HepG2 (cell line): ENCODE measurements at regions not wholly inside any gene's neighbourhood (a gene's known extent, or its start where the extent isn't known, plus 50 kb on each side); places are given as distances from the start of the nearest gene placed in this dataset.

Source experiments
- ATAC-seq: fragments of 200-7000 bp; cut with Tn5 transposase; 3 replicates; pipeline ENCODE4 v1.9.1; 2020; ENCODE audit warnings: mild to moderate bottlenecking, moderate library complexity
- BruUV-seq: library from RNA; stranded (reverse); fragments of 400-500 nt; replicated peaks from 2 replicates; lab custom pipeline; 2021; lab: Mats Ljungman, UMichigan
- CTCF ChIA-PET: fragments of 300-600 bp; formaldehyde crosslinking; extraction: SDS; loops from one replicate; lab custom pipeline; 2021; ENCODE audit warnings: low total read pairs, inconsistent platforms, low intra/inter-chr PET ratio; lab: Yijun Ruan, JAX
- POLR2A ChIA-PET: fragments of 350-600 bp; sonication (Branson Sonifier 250); formaldehyde crosslinking; loops from one replicate; lab custom pipeline; 2020; ENCODE audit warnings: antibody characterized with exemption, inconsistent platforms; lab: Yijun Ruan, JAX
- DNase-seq: peaks from one replicate; pipeline ENCODE4 v3.0.0-alpha.2; 2015; ENCODE audit warnings: low spot score
- FAIRE-seq: peaks from 3 replicates; lab custom pipeline; 2011; peaks lifted over from hg19 to GRCh38; lab: Jason Lieb, UNC
- H2AFZ ChIP-seq: one replicate; pipeline ENCODE4 v1.6.1; 2011; ENCODE audit warnings: low read length, inconsistent platforms
- H3K27ac ChIP-seq: fragments of 300-600 bp; 3 replicates; pipeline ENCODE4 v1.8.0; 2011; ENCODE audit warnings: mixed run types, mild to moderate bottlenecking, mixed read lengths, low read length, inconsistent platforms; ENCODE audit not compliant: insufficient read depth; ENCODE audit errors: extremely low read length
- H3K27me3 ChIP-seq, 2 experiments: fragments of 200-600 bp in 1 of 2; 2 replicates in 1 of 2; 3 replicates in 1 of 2; pipeline versions ENCODE4 v1.6.0 to v1.8.0; 2011; ENCODE audit warnings: low read length in 2 of 2, mild to moderate bottlenecking in 2 of 2, moderate library complexity in 2 of 2, inconsistent platforms in 1 of 2; ENCODE audit not compliant: insufficient read depth in 2 of 2, control insufficient read depth in 1 of 2
- H3K36me3 ChIP-seq, 2 experiments: fragments of 200-600 bp in 1 of 2; replicated peaks in 1 of 2; 2 replicates in 1 of 2; 3 replicates in 1 of 2; pipeline versions ENCODE4 v1.5.1 to v1.8.0; 2011; ENCODE audit warnings: low read length in 2 of 2, inconsistent platforms in 1 of 2; ENCODE audit not compliant: insufficient read depth in 2 of 2, control insufficient read depth in 1 of 2
- H3K4me1 ChIP-seq: 2 replicates; pipeline ENCODE4 v1.5.1; 2012; ENCODE audit warnings: low read length, inconsistent platforms; ENCODE audit not compliant: insufficient read depth
- H3K4me2 ChIP-seq: 2 replicates; pipeline ENCODE4 v1.6.0; 2011; ENCODE audit warnings: low read depth, low read length, inconsistent platforms
- H3K4me3 ChIP-seq, 3 experiments: fragments of 200-600 bp in 1 of 3; sonication (generic), shearing (Covaris generic) in 1 of 3; replicated peaks in 1 of 3; 2 replicates each; pipeline ENCODE4 v1.5.1; 2011 to 2016; ENCODE audit warnings: low read length in 3 of 3, inconsistent platforms in 2 of 3, low read depth in 2 of 3, mild to moderate bottlenecking in 2 of 3, control low read depth in 1 of 3, mixed read lengths in 1 of 3; ENCODE audit not compliant: insufficient read depth in 1 of 3
- H3K79me2 ChIP-seq: one replicate; pipeline ENCODE4 v1.6.1; 2011; ENCODE audit warnings: low read length, inconsistent platforms; ENCODE audit not compliant: insufficient read depth
- H3K9ac ChIP-seq: 2 replicates; pipeline ENCODE4 v1.6.0; 2011; ENCODE audit warnings: mild to moderate bottlenecking, low read depth, low read length, inconsistent platforms; ENCODE audit not compliant: insufficient read depth
- H3K9me3 ChIP-seq: 2 replicates; pipeline ENCODE4 v1.5.1; 2012; ENCODE audit warnings: mild to moderate bottlenecking, low read length
- H4K20me1 ChIP-seq: 2 replicates; pipeline ENCODE4 v1.6.0; 2011; ENCODE audit warnings: inconsistent platforms, mild to moderate bottlenecking, low read length, moderate library complexity; ENCODE audit not compliant: insufficient read depth
- ARNT2 ChIP-seq: sonication (generic); formaldehyde crosslinking; IDR thresholded peaks from 2 replicates; pipeline ENCODE4 v1.8.0; 2022; ENCODE audit warnings: mild to moderate bottlenecking, low read depth, missing genetic modification reagents, moderate library complexity
- BCLAF1 ChIP-seq: fragments of 450-650 bp; IDR thresholded peaks from 2 replicates; pipeline ENCODE4 v1.6.1; 2017; ENCODE audit warnings: mild to moderate bottlenecking
- CEBPB ChIP-seq: IDR thresholded peaks from 2 replicates; pipeline ENCODE4 v1.6.1; 2011; ENCODE audit warnings: low read depth, low read length, improper control_type of control experiment, borderline replicate concordance
- KLF16 ChIP-seq, 2 experiments: sonication (generic) in 1 of 2; formaldehyde crosslinking in 1 of 2; IDR thresholded peaks; 2 replicates each; pipeline versions ENCODE4 v1.6.1 to v1.8.0; 2016 to 2023; ENCODE audit warnings: missing genetic modification reagents in 2 of 2, missing compliant biosample characterization in 1 of 2
- MYNN ChIP-seq: sonication (generic); formaldehyde crosslinking; IDR thresholded peaks from 2 replicates; pipeline ENCODE4 v1.4.0; 2020; ENCODE audit warnings: mild to moderate bottlenecking, low read depth, missing genetic modification reagents
- NFYB ChIP-seq: sonication (generic); formaldehyde crosslinking; IDR thresholded peaks from 2 replicates; pipeline ENCODE4 v1.4.0; 2020; ENCODE audit warnings: missing genetic modification reagents
- SPEN ChIP-seq: sonication (generic); formaldehyde crosslinking; IDR thresholded peaks from 2 replicates; pipeline ENCODE4 v1.5.1; 2020; ENCODE audit warnings: low read depth, mild to moderate bottlenecking, missing genetic modification reagents
- TCF7 ChIP-seq: sonication (generic); IDR thresholded peaks from 2 replicates; pipeline ENCODE4 v1.6.1; 2016; ENCODE audit warnings: antibody characterized with exemption, low read depth
- ZC3H4 ChIP-seq: sonication (generic); formaldehyde crosslinking; IDR thresholded peaks from 2 replicates; pipeline ENCODE4 v1.4.0; 2020; ENCODE audit warnings: missing genetic modification reagents, borderline replicate concordance
- ZNF713 ChIP-seq: sonication (generic); formaldehyde crosslinking; IDR thresholded peaks from 2 replicates; pipeline ENCODE4 v1.4.0; 2020; ENCODE audit warnings: mild to moderate bottlenecking, missing genetic modification reagents
- ZNF790 ChIP-seq: sonication (generic); formaldehyde crosslinking; IDR thresholded peaks from 2 replicates; pipeline ENCODE4 v1.8.0; 2022; ENCODE audit warnings: missing genetic modification reagents, mild to moderate bottlenecking, borderline replicate concordance
- WGBS: methylation state at CpG from one replicate; pipeline ENCODE4 v1.1.6; 2017; ENCODE audit warnings: low lambda C conversion rate; 5-methylcytosine and 5-hydroxymethylcytosine counted together
- in situ Hi-C: cut with HindIII; loops from 2 replicates; pipeline ENCODE4 v1.10.0; 2017; ENCODE audit warnings: low pct_unique_long_range_greater_than_20kb; ENCODE audit not compliant: extremely low pct_ligation_motif_present
- intact Hi-C: fragments of 100-400 bp; cut with micrococcal nuclease; formaldehyde crosslinking; loops from one replicate; pipeline ENCODE4 v1.10.0; 2022; ENCODE audit not compliant: unreplicated experiment
- TF ChIP-seq, protein P1 (sequence below): sonication (generic); formaldehyde crosslinking; IDR thresholded peaks from 2 replicates; pipeline ENCODE4 v1.4.0; 2020; ENCODE audit warnings: missing genetic modification reagents, borderline replicate concordance

GRCh38 chr14:82676403-82676802 is 1142.8 kb upstream of the SEL1L start:
- Histone ChIP-seq H3K27me3 (no peaks in the 10 kb centered on the region), H4K20me1 (no peaks in the 10 kb centered on the region), H3K4me2 (no peak overlapping the region), H3K4me1 (no peaks in the 10 kb centered on the region), H3K9ac (no peak overlapping the region), H3K9me3 (peaks cover 60% of the 10 kb centered on the region), H3K79me2 (no peaks in the 10 kb centered on the region), H3K4me3 (no peak overlapping the region), H2AFZ (no peak overlapping the region), H3K36me3 (no peaks in the 10 kb centered on the region), H3K27ac (no peak overlapping the region)
- no peak for TF ChIP-seq ARNT2 (CRISPR knock-in tag)
- TF ChIP-seq CEBPB: peak; percentile 42; the same call in 1 of the 2 replicates
- DNase-seq: no peak
- FAIRE-seq: no peak
- 44% methylated on average over 2 of the region's 2 CpGs for WGBS
- ATAC-seq: no peak
- intact Hi-C loops: no loop called here
- ChIA-PET POLR2A (no interaction called here), CTCF (no interaction called here)
- BruUV-seq: no TSS peak
- in situ Hi-C loops: no loop called here

- WGBS: 0% methylated on average over 1 of the region's 1 CpG
- no peaks in the 10 kb centered on the region for H3K36me3 ChIP-seq
- no peaks in the 10 kb centered on the region for H3K4me1 ChIP-seq
- H2AFZ ChIP-seq: no peak overlapping the region
- H3K9me3 ChIP-seq: peaks cover 39% of the 10 kb centered on the region
- no peak overlapping the region for H3K27ac ChIP-seq
- POLR2A ChIA-PET: no interaction called here
- in situ Hi-C loops (no loop called here), intact Hi-C loops (no loop called here)
- H3K4me3 ChIP-seq: no peak overlapping the region
- ATAC-seq (no peak), DNase-seq (no peak), FAIRE-seq (no peak)
- TF ChIP-seq, protein P1, sequence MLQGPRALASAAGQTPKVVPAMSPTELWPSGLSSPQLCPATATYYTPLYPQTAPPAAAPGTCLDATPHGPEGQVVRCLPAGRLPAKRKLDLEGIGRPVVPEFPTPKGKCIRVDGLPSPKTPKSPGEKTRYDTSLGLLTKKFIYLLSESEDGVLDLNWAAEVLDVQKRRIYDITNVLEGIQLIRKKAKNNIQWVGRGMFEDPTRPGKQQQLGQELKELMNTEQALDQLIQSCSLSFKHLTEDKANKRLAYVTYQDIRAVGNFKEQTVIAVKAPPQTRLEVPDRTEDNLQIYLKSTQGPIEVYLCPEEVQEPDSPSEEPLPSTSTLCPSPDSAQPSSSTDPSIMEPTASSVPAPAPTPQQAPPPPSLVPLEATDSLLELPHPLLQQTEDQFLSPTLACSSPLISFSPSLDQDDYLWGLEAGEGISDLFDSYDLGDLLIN (CRISPR knock-in tag): no peak
- TF ChIP-seq SPEN (no peak), KLF16 (CRISPR knock-in tag; IDR thresholded peaks at IDR 0.05) (no peak), MYNN (CRISPR knock-in tag) (no peak), TCF7 (no peak), ZC3H4 (CRISPR knock-in tag) (no peak), NFYB (CRISPR knock-in tag) (no peak), ZNF790 (CRISPR knock-in tag) (no peak), ZNF713 (no peak), BCLAF1 (no peak)
- no TSS peak for BruUV-seq
- H3K27me3 ChIP-seq: no peaks in the 10 kb centered on the region
- no peak overlapping the region for H3K9ac ChIP-seq
- H4K20me1 ChIP-seq: no peaks in the 10 kb centered on the region
- CTCF ChIA-PET: no interaction called here
- no peak overlapping the region for H3K4me2 ChIP-seq
- H3K79me2 ChIP-seq: no peaks in the 10 kb centered on the region
These were observed 1156.3 kb upstream of the SEL1L start for GRCh38 chr14:82689948-82690347.
